Liver (tissue), 7 donors: ENCODE measurements at regions not wholly inside any gene's neighbourhood (a gene's known extent, or its start where the extent isn't known, plus 50 kb on each side); places are given as distances from the start of the nearest gene placed in this dataset.

Experiments
- DNase-seq: peaks from one replicate; pipeline ENCODE4 v3.0.0-alpha.2; 2017; ENCODE audit warnings: low spot score
- H3K27ac ChIP-seq, 2 donors: one replicate each; pipeline ENCODE4 v1.7.0; 2013; ENCODE audit warnings: inconsistent platforms in 2 of 2, low read length in 2 of 2, control low read depth in 1 of 2, low read depth in 1 of 2, mild to moderate bottlenecking in 1 of 2
- H3K27me3 ChIP-seq, 4 donors: one replicate each; pipeline versions ENCODE4 v1.6.1 to v1.7.0; 2013; ENCODE audit warnings: low read length in 3 of 4, inconsistent platforms in 1 of 4, mild to moderate bottlenecking in 1 of 4, moderate library complexity in 1 of 4; ENCODE audit not compliant: control insufficient read depth in 4 of 4, insufficient read depth in 4 of 4
- H3K36me3 ChIP-seq, 4 donors: one replicate each; pipeline versions ENCODE4 v1.6.1 to v1.7.0; 2013; ENCODE audit warnings: low read length in 3 of 4, mild to moderate bottlenecking in 3 of 4, low read depth in 1 of 4, moderate library complexity in 1 of 4; ENCODE audit not compliant: control insufficient read depth in 4 of 4, insufficient read depth in 3 of 4
- H3K4me1 ChIP-seq, 4 donors: one replicate each; pipeline versions ENCODE4 v1.6.1 to v1.7.0; 2013; ENCODE audit warnings: low read length in 3 of 4, mild to moderate bottlenecking in 3 of 4, moderate library complexity in 1 of 4; ENCODE audit not compliant: control insufficient read depth in 4 of 4, insufficient read depth in 4 of 4
- H3K4me3 ChIP-seq, 3 donors: one replicate each; pipeline versions ENCODE4 v1.6.1 to v1.7.0; 2013; ENCODE audit warnings: low read length in 3 of 3, control low read depth in 1 of 3, low read depth in 1 of 3, mild to moderate bottlenecking in 1 of 3
- H3K9ac ChIP-seq, 2 donors: one replicate each; pipeline ENCODE4 v1.7.0; 2013; ENCODE audit warnings: low read length in 2 of 2, mild to moderate bottlenecking in 2 of 2, moderate library complexity in 2 of 2, control low read depth in 1 of 2, low read depth in 1 of 2
- H3K9me3 ChIP-seq, 4 donors: one replicate each; pipeline versions ENCODE4 v1.6.1 to v1.7.0; 2013; ENCODE audit warnings: low read length in 3 of 4; ENCODE audit not compliant: control insufficient read depth in 4 of 4
- ATF3 ChIP-seq: IDR thresholded peaks from 2 replicates; pipeline ENCODE4 v1.6.1; 2016; ENCODE audit warnings: antibody characterized with exemption
- EGR1 ChIP-seq, 2 donors: IDR thresholded peaks; 2 replicates each; pipeline ENCODE4 v1.6.1; 2016 to 2018; ENCODE audit warnings: antibody characterized with exemption in 2 of 2, low read depth in 2 of 2
- FOXA1 ChIP-seq: IDR thresholded peaks from 2 replicates; pipeline ENCODE4 v1.6.1; 2016; ENCODE audit warnings: antibody characterized with exemption
- FOXA2 ChIP-seq: IDR thresholded peaks from 2 replicates; pipeline ENCODE4 v1.6.1; 2016; ENCODE audit warnings: antibody characterized with exemption
- GABPA ChIP-seq, 2 donors: IDR thresholded peaks in 1 of 2; conservative IDR thresholded peaks in 1 of 2; 2 replicates each; pipeline ENCODE4 v1.6.1; 2016; ENCODE audit warnings: antibody characterized with exemption in 2 of 2, mild to moderate bottlenecking in 1 of 2, moderate library complexity in 1 of 2
- HNF4A ChIP-seq, 2 donors: conservative IDR thresholded peaks; 2 replicates each; pipeline ENCODE4 v1.6.1; 2016; ENCODE audit warnings: antibody characterized with exemption in 2 of 2, mild to moderate bottlenecking in 2 of 2
- HNF4G ChIP-seq: IDR thresholded peaks from 2 replicates; pipeline ENCODE4 v1.6.1; 2016; ENCODE audit warnings: antibody characterized with exemption
- JUND ChIP-seq, 2 donors: IDR thresholded peaks; 2 replicates each; pipeline ENCODE4 v1.6.1; 2016; ENCODE audit warnings: antibody characterized with exemption in 2 of 2
- NR2F2 ChIP-seq: IDR thresholded peaks from 2 replicates; pipeline ENCODE4 v1.6.1; 2016; ENCODE audit warnings: antibody characterized with exemption
- RAD21 ChIP-seq, 2 donors: IDR thresholded peaks; 2 replicates each; pipeline ENCODE4 v1.6.1; 2016; ENCODE audit warnings: antibody characterized with exemption in 2 of 2, mild to moderate bottlenecking in 2 of 2
- REST ChIP-seq: IDR thresholded peaks from 2 replicates; pipeline ENCODE4 v1.6.1; 2016; ENCODE audit warnings: antibody characterized with exemption, mild to moderate bottlenecking
- RXRA ChIP-seq, 2 donors: IDR thresholded peaks; 2 replicates each; pipeline ENCODE4 v1.6.1; 2017 to 2018; ENCODE audit warnings: antibody characterized with exemption in 2 of 2, mild to moderate bottlenecking in 1 of 2
- SP1 ChIP-seq: IDR thresholded peaks from 2 replicates; pipeline ENCODE4 v1.6.1; 2018; ENCODE audit warnings: antibody characterized with exemption, mild to moderate bottlenecking
- TAF1 ChIP-seq: conservative IDR thresholded peaks from 2 replicates; pipeline ENCODE4 v1.6.1; 2016; ENCODE audit warnings: antibody characterized with exemption, mild to moderate bottlenecking
- YY1 ChIP-seq: IDR thresholded peaks from 2 replicates; pipeline ENCODE4 v1.6.1; 2016; ENCODE audit warnings: antibody characterized with exemption, mild to moderate bottlenecking
- ZBTB33 ChIP-seq: IDR thresholded peaks from 2 replicates; pipeline ENCODE4 v1.6.1; 2016; ENCODE audit warnings: antibody characterized with exemption
- WGBS: extraction: QIAGEN DNeasy Blood & Tissue Kit; methylation state at CpG from one replicate; pipeline ENCODE4 v1.1.7; 2013; 5-methylcytosine and 5-hydroxymethylcytosine counted together
- donor health status: healthy.
- donor health status: healthy.
- donor health status: healthy.
- donor health status: healthy.

GRCh38 chr1:43039228-43040055 is 80.8 kb upstream of the SLC2A1 start:
- no peak overlapping the region for H3K27ac ChIP-seq
- no peak overlapping the region for H3K4me3 ChIP-seq
- H3K4me1 ChIP-seq = no peaks in the 10 kb centered on the region
- no peak for DNase-seq
- TF ChIP-seq TAF1 (no peak), JUND (IDR thresholded peaks at IDR 0.05) (no peak), RAD21 (IDR thresholded peaks at IDR 0.05) (no peak), YY1 (no peak), EGR1 (IDR thresholded peaks at IDR 0.05; ENCODE audit: low read depth in 2 of 2) (no peak), RXRA (IDR thresholded peaks at IDR 0.05) (no peak), ZBTB33 (no peak), FOXA1 (no peak), FOXA2 (no peak), GABPA (IDR thresholded peaks at IDR 0.05 in 1 of 2, conservative IDR thresholded peaks at IDR 0.05 in 1 of 2) (no peak), REST (no peak), HNF4A (conservative IDR thresholded peaks at IDR 0.05) (no peak), SP1 (no peak), NR2F2 (no peak)
- H3K9me3 ChIP-seq = no peaks in the 10 kb centered on the region
- H3K9ac ChIP-seq = no peak overlapping the region
- WGBS = 44% methylated on average over 14 of the region's 14 CpGs
- no peaks in the 10 kb centered on the region for H3K36me3 ChIP-seq
- no peaks in the 10 kb centered on the region for H3K27me3 ChIP-seq

GRCh38 chr1:43038232-43038935 is 79.7 kb upstream of the SLC2A1 start:
- no peaks in the 10 kb centered on the region for H3K9me3 ChIP-seq
- no peak overlapping the region for H3K27ac ChIP-seq

More at GRCh38 chr1:43038232-43038935, 79.7 kb upstream of the SLC2A1 start:
- H3K4me3 ChIP-seq = no peak overlapping the region
- no peak overlapping the region for H3K9ac ChIP-seq
- no peak for DNase-seq
- H3K27me3 ChIP-seq = no peaks in the 10 kb centered on the region
- WGBS = 94% methylated on average over 9 of the region's 9 CpGs
- TF ChIP-seq TAF1 (no peak), RAD21 (IDR thresholded peaks at IDR 0.05) (no peak), ZBTB33 (no peak), HNF4G (no peak), ATF3 (no peak), REST (no peak), YY1 (no peak)
- no peaks in the 10 kb centered on the region for H3K36me3 ChIP-seq
- H3K4me1 ChIP-seq = no peaks in the 10 kb centered on the region
